ENCODE measurements at regions not wholly inside any gene's neighbourhood (a gene's known extent, or its start where the extent isn't known, plus 50 kb on each side); places are given as distances from the start of the nearest gene placed in this dataset.

DNA sequence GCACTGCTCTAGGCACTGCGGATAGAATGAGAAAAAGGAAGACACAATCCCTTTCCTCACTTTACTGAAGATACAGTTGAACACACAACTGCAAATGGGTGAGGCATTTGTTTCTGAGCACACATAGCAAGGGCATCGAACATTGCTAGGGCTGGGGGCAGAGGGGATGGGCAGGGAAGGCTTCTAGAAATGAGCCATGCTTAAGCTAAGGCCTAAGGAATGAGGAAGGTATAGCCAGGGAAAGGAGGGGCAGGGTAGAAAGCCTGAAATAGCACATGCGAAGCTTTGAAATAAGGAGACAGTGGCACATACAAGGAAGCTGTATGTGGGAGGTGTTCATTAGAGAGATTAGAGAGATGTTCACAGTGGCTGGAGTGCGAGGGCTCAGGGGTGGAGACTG, 92.7 kb downstream of the KIF4B start:
- TF ChIP-seq CTCF (IDR thresholded peaks at IDR 0.05 in 8 of 11, conservative IDR thresholded peaks at IDR 0.05 in 3 of 11), result no peak
- TF ChIP-seq POLR2AphosphoS5 (IDR thresholded peaks at IDR 0.05), result no peak

All from spleen (tissue), 7 donors.